ENCODE measurements at regions not wholly inside any gene's neighbourhood (a gene's known extent, or its start where the extent isn't known, plus 50 kb on each side); places are given as distances from the start of the nearest gene placed in this dataset.

- peak in 8 of 9 donors; percentile 2 to 56 (median 20) for DNase-seq (ENCODE audit: low read depth in 6 of 9, low spot score in 9 of 9)
- no peaks in the 10 kb centered on the region for H3K27me3 ChIP-seq (ENCODE audit: control insufficient read depth in 2 of 2, insufficient read depth in 1 of 2, low read length in 1 of 2)
Measured at GRCh38 chr9:80946496-80947170, 742.7 kb downstream of the TLE1 start.

DNA sequence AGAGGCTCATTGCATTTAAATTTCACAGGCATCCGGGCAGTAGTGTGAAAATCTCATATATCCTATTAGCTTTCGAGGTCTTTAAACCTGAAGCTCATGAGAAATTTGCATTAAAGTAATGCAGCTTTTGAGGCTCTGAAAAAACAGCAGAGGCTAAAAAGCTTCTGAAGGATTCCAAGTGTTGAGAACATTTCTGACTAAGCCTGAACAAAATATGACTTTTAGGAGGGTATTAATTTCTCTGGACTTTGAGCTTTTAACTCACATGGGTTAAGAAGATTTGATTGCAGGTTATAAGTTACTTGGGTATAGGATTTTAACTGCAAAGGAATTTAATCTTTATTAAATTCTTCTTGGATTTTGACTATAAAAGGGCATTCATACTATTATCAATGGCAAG, 743.9 kb downstream of the TLE1 start:
- H3K9me3 ChIP-seq (ENCODE audit: control insufficient read depth in 2 of 2, insufficient read depth in 1 of 2, low read length in 1 of 2), result no peaks in the 10 kb centered on the region
- H3K27me3 ChIP-seq (ENCODE audit: control insufficient read depth in 2 of 2, insufficient read depth in 1 of 2, low read length in 1 of 2), result no peaks in the 10 kb centered on the region
- 93% methylated on average over 2 of the region's 2 CpGs for WGBS
- H3K4me3 ChIP-seq (ENCODE audit: low read length in 2 of 2), result no peak overlapping the region
- H3K36me3 ChIP-seq (ENCODE audit: control insufficient read depth in 2 of 2, insufficient read depth in 2 of 2, low read length in 1 of 2), result no peaks in the 10 kb centered on the region
- H3K4me1 ChIP-seq (ENCODE audit: control insufficient read depth in 2 of 2, insufficient read depth in 2 of 2, low read length in 2 of 2), result no peaks in the 10 kb centered on the region
- no peak overlapping the region for H3K27ac ChIP-seq (ENCODE audit: low read depth in 1 of 2, low read length in 1 of 2)
- DNase-seq (ENCODE audit: low read depth in 6 of 9, low spot score in 9 of 9), result no peak

More at GRCh38 chr9:80946496-80947170, 742.7 kb downstream of the TLE1 start:
- no peaks in the 10 kb centered on the region for H3K9me3 ChIP-seq (ENCODE audit: control insufficient read depth in 2 of 2, insufficient read depth in 1 of 2, low read length in 1 of 2)
- no peak overlapping the region for H3K27ac ChIP-seq (ENCODE audit: low read depth in 1 of 2, low read length in 1 of 2)
- H3K36me3 ChIP-seq (ENCODE audit: control insufficient read depth in 2 of 2, insufficient read depth in 2 of 2, low read length in 1 of 2), result no peaks in the 10 kb centered on the region
- no peak overlapping the region for H3K4me3 ChIP-seq (ENCODE audit: low read length in 2 of 2)
- 71% methylated on average over 1 of the region's 1 CpG for WGBS
- H3K4me1 ChIP-seq (ENCODE audit: control insufficient read depth in 2 of 2, insufficient read depth in 2 of 2, low read length in 2 of 2), result no peaks in the 10 kb centered on the region

DNA sequence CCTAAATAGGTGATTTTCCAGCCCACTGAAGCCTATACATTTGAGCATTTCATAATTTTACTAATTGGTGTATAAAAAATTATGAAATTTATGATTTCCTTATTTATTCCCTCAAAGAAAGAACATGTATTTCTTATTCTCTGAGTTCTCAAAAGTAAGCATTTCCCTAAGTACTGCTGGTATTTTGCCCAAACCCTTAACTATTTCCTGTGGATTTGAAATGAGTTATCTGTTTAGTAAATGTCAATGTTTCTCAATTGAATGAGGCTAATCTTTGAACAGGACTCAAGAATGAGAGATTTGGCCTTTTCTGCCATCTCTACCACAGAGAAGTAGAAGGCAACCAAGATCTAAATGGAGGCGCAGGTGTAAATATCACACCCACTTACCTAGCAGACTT, 751.7 kb downstream of the TLE1 start:
- Histone ChIP-seq H3K9me3 (ENCODE audit: control insufficient read depth in 2 of 2, insufficient read depth in 1 of 2, low read length in 1 of 2) (no peaks in the 10 kb centered on the region), H3K27ac (ENCODE audit: low read depth in 1 of 2, low read length in 1 of 2) (no peak overlapping the region), H3K27me3 (ENCODE audit: control insufficient read depth in 2 of 2, insufficient read depth in 1 of 2, low read length in 1 of 2) (no peaks in the 10 kb centered on the region), H3K4me3 (ENCODE audit: low read length in 2 of 2) (no peak overlapping the region), H3K36me3 (ENCODE audit: control insufficient read depth in 2 of 2, insufficient read depth in 2 of 2, low read length in 1 of 2) (no peaks in the 10 kb centered on the region), H3K4me1 (ENCODE audit: control insufficient read depth in 2 of 2, insufficient read depth in 2 of 2, low read length in 2 of 2) (no peaks in the 10 kb centered on the region)
- 97% methylated on average over 1 of the region's 1 CpG for WGBS
- no peak for DNase-seq (ENCODE audit: low read depth in 6 of 9, low spot score in 9 of 9)

- no peaks in the 10 kb centered on the region for H3K27me3 ChIP-seq (ENCODE audit: control insufficient read depth in 2 of 2, insufficient read depth in 1 of 2, low read length in 1 of 2)
- H3K4me1 ChIP-seq (ENCODE audit: control insufficient read depth in 2 of 2, insufficient read depth in 2 of 2, low read length in 2 of 2), result no peaks in the 10 kb centered on the region
- no peaks in the 10 kb centered on the region for H3K9me3 ChIP-seq (ENCODE audit: control insufficient read depth in 2 of 2, insufficient read depth in 1 of 2, low read length in 1 of 2)
- no peak overlapping the region for H3K4me3 ChIP-seq (ENCODE audit: low read length in 2 of 2)
- no peak overlapping the region for H3K27ac ChIP-seq (ENCODE audit: low read depth in 1 of 2, low read length in 1 of 2)
- no peak for DNase-seq (ENCODE audit: low read depth in 6 of 9, low spot score in 9 of 9)
- WGBS, result 99% methylated on average over 3 of the region's 3 CpGs
- H3K36me3 ChIP-seq (ENCODE audit: control insufficient read depth in 2 of 2, insufficient read depth in 2 of 2, low read length in 1 of 2), result no peaks in the 10 kb centered on the region
Measured at GRCh38 chr9:80934095-80934494, 755.3 kb downstream of the TLE1 start.

DNA sequence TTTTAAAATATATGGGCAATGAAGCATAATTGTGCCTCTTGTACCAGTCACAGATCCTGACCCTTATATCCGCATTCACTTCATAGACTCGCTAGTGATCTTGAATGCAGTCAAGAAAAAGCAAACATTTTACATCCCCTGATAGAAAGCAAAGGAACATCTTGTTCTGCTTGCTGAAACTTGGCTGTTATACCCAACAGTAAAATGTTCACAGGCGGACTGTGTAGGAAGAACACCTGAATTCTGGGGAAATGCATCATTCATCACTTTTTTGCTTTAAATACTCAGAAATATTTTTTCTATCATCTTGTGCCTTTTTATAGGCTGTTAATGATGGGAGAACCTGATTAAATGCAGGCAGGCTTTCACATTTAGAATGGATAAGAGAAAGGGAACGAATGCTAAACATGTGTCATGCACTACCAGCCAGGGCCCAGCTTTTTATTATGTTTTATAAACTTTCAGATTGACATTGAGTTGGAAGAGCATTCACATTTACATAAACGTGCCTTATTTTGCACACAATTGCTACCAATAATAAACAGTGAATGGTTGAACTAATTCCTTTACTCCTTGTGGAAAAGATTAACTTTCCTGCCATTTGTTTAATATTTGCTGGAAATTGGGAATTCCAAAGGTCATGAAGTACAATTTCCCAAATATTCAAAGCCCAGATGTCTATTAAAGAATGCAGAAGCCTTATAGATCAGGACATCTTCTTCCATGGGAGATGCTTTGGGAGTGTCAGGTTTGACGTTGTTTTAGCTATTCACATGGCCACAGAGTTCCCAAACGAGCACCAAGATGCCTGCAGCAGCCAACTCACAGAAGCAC, 756.2 kb downstream of the TLE1 start:
- Histone ChIP-seq H3K4me1 (ENCODE audit: control insufficient read depth in 2 of 2, insufficient read depth in 2 of 2, low read length in 2 of 2) (no peaks in the 10 kb centered on the region), H3K4me3 (ENCODE audit: low read length in 2 of 2) (no peak overlapping the region), H3K27me3 (ENCODE audit: control insufficient read depth in 2 of 2, insufficient read depth in 1 of 2, low read length in 1 of 2) (no peaks in the 10 kb centered on the region), H3K9me3 (ENCODE audit: control insufficient read depth in 2 of 2, insufficient read depth in 1 of 2, low read length in 1 of 2) (no peaks in the 10 kb centered on the region), H3K27ac (ENCODE audit: low read depth in 1 of 2, low read length in 1 of 2) (no peak overlapping the region), H3K36me3 (ENCODE audit: control insufficient read depth in 2 of 2, insufficient read depth in 2 of 2, low read length in 1 of 2) (no peaks in the 10 kb centered on the region)
- DNase-seq (ENCODE audit: low read depth in 6 of 9, low spot score in 9 of 9), result no peak
- WGBS, result 93% methylated on average over 7 of the region's 7 CpGs

GRCh38 chr9:80932181-80932580, 757.2 kb downstream of the TLE1 start:
- Histone ChIP-seq H3K36me3 (ENCODE audit: control insufficient read depth in 2 of 2, insufficient read depth in 2 of 2, low read length in 1 of 2) (no peaks in the 10 kb centered on the region), H3K9me3 (ENCODE audit: control insufficient read depth in 2 of 2, insufficient read depth in 1 of 2, low read length in 1 of 2) (no peaks in the 10 kb centered on the region), H3K4me1 (ENCODE audit: control insufficient read depth in 2 of 2, insufficient read depth in 2 of 2, low read length in 2 of 2) (no peaks in the 10 kb centered on the region), H3K27ac (ENCODE audit: low read depth in 1 of 2, low read length in 1 of 2) (no peak overlapping the region), H3K4me3 (ENCODE audit: low read length in 2 of 2) (no peak overlapping the region), H3K27me3 (ENCODE audit: control insufficient read depth in 2 of 2, insufficient read depth in 1 of 2, low read length in 1 of 2) (no peaks in the 10 kb centered on the region)
- 77% methylated on average over 3 of the region's 3 CpGs for WGBS
- DNase-seq (ENCODE audit: low read depth in 6 of 9, low spot score in 9 of 9), result no peak

DNA sequence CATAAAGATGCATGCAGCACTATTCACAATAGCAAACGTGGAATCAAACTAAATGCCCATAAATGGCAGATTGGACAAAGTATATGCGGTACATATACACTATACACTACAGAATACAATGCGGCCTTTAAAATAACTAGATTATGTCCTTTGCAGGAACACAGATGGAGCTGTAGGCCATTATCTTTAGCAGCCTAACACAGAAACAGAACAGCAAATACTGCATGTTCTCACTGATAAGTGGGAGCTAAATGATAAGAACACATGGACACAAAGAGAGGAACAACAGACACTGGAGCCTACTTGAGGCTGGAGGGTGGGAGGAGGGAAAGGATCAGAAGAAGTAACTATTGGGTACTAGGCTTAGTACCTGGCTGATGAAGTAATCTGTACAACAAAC, 758.2 kb downstream of the TLE1 start:
- no peaks in the 10 kb centered on the region for H3K4me1 ChIP-seq (ENCODE audit: control insufficient read depth in 2 of 2, insufficient read depth in 2 of 2, low read length in 2 of 2)
- no peak overlapping the region for H3K27ac ChIP-seq (ENCODE audit: low read depth in 1 of 2, low read length in 1 of 2)
- WGBS, result 96% methylated on average over 3 of the region's 3 CpGs
- no peaks in the 10 kb centered on the region for H3K9me3 ChIP-seq (ENCODE audit: control insufficient read depth in 2 of 2, insufficient read depth in 1 of 2, low read length in 1 of 2)
- H3K27me3 ChIP-seq (ENCODE audit: control insufficient read depth in 2 of 2, insufficient read depth in 1 of 2, low read length in 1 of 2), result no peaks in the 10 kb centered on the region
- no peak overlapping the region for H3K4me3 ChIP-seq (ENCODE audit: low read length in 2 of 2)
- no peak for DNase-seq (ENCODE audit: low read depth in 6 of 9, low spot score in 9 of 9)
- no peaks in the 10 kb centered on the region for H3K36me3 ChIP-seq (ENCODE audit: control insufficient read depth in 2 of 2, insufficient read depth in 2 of 2, low read length in 1 of 2)

GRCh38 chr9:80928697-80929096, 760.6 kb downstream of the TLE1 start:
- DNase-seq (ENCODE audit: low read depth in 6 of 9, low spot score in 9 of 9), result no peak
- H3K9me3 ChIP-seq (ENCODE audit: control insufficient read depth in 2 of 2, insufficient read depth in 1 of 2, low read length in 1 of 2), result no peaks in the 10 kb centered on the region
- no peaks in the 10 kb centered on the region for H3K27me3 ChIP-seq (ENCODE audit: control insufficient read depth in 2 of 2, insufficient read depth in 1 of 2, low read length in 1 of 2)
- H3K4me3 ChIP-seq (ENCODE audit: low read length in 2 of 2), result no peak overlapping the region
- no peaks in the 10 kb centered on the region for H3K4me1 ChIP-seq (ENCODE audit: control insufficient read depth in 2 of 2, insufficient read depth in 2 of 2, low read length in 2 of 2)
- no peak overlapping the region for H3K27ac ChIP-seq (ENCODE audit: low read depth in 1 of 2, low read length in 1 of 2)
- H3K36me3 ChIP-seq (ENCODE audit: control insufficient read depth in 2 of 2, insufficient read depth in 2 of 2, low read length in 1 of 2), result no peaks in the 10 kb centered on the region

- Histone ChIP-seq H3K27me3 (ENCODE audit: control insufficient read depth in 2 of 2, insufficient read depth in 1 of 2, low read length in 1 of 2) (no peaks in the 10 kb centered on the region), H3K36me3 (ENCODE audit: control insufficient read depth in 2 of 2, insufficient read depth in 2 of 2, low read length in 1 of 2) (no peaks in the 10 kb centered on the region), H3K27ac (ENCODE audit: low read depth in 1 of 2, low read length in 1 of 2) (no peak overlapping the region), H3K9me3 (ENCODE audit: control insufficient read depth in 2 of 2, insufficient read depth in 1 of 2, low read length in 1 of 2) (no peaks in the 10 kb centered on the region), H3K4me3 (ENCODE audit: low read length in 2 of 2) (no peak overlapping the region), H3K4me1 (ENCODE audit: control insufficient read depth in 2 of 2, insufficient read depth in 2 of 2, low read length in 2 of 2) (no peaks in the 10 kb centered on the region)
- 95% methylated on average over 3 of the region's 3 CpGs for WGBS
- DNase-seq (ENCODE audit: low read depth in 6 of 9, low spot score in 9 of 9), result no peak
Measured at GRCh38 chr9:80926611-80927010, 762.7 kb downstream of the TLE1 start.
